Left ventricle myocardium inferior (tissue), 1 donor: ENCODE measurements at regions not wholly inside any gene's neighbourhood (a gene's known extent, or its start where the extent isn't known, plus 50 kb on each side); places are given as distances from the start of the nearest gene placed in this dataset.

ENCODE experiments used
- DNase-seq: peaks from one replicate; pipeline ENCODE4 v3.0.0-alpha.2; 2020
- H3K27ac ChIP-seq: fragments of 200-600 bp; replicated peaks from 2 replicates; pipeline ENCODE4 v1.8.0; 2021
- H3K27me3 ChIP-seq: fragments of 200-600 bp; 2 replicates; pipeline ENCODE4 v1.8.0; 2021; ENCODE audit warnings: low read depth
- H3K36me3 ChIP-seq: fragments of 200-600 bp; 2 replicates; pipeline ENCODE4 v1.8.0; 2021
- H3K4me1 ChIP-seq: fragments of 200-600 bp; 2 replicates; pipeline ENCODE4 v1.8.0; 2021
- H3K4me3 ChIP-seq: fragments of 200-600 bp; 2 replicates; pipeline ENCODE4 v1.8.0; 2021; ENCODE audit warnings: mild to moderate bottlenecking, moderate library complexity
- H3K9me3 ChIP-seq: fragments of 200-600 bp; replicated peaks from 2 replicates; pipeline ENCODE4 v1.8.0; 2021
- intact Hi-C: fragments of 100-400 bp; cut with micrococcal nuclease; formaldehyde crosslinking; loops from one replicate; pipeline ENCODE4 v1.11.0; 2022
- TF ChIP-seq, protein P1 (sequence below): fragments of 200-600 bp; IDR thresholded peaks from 2 replicates; pipeline ENCODE4 v1.8.0; 2021; ENCODE audit warnings: antibody characterized with exemption, mild to moderate bottlenecking, borderline replicate concordance
- donor health status: DM: no; HTN: yes; CAD: no; lungs with severe emphysema.

DNA sequence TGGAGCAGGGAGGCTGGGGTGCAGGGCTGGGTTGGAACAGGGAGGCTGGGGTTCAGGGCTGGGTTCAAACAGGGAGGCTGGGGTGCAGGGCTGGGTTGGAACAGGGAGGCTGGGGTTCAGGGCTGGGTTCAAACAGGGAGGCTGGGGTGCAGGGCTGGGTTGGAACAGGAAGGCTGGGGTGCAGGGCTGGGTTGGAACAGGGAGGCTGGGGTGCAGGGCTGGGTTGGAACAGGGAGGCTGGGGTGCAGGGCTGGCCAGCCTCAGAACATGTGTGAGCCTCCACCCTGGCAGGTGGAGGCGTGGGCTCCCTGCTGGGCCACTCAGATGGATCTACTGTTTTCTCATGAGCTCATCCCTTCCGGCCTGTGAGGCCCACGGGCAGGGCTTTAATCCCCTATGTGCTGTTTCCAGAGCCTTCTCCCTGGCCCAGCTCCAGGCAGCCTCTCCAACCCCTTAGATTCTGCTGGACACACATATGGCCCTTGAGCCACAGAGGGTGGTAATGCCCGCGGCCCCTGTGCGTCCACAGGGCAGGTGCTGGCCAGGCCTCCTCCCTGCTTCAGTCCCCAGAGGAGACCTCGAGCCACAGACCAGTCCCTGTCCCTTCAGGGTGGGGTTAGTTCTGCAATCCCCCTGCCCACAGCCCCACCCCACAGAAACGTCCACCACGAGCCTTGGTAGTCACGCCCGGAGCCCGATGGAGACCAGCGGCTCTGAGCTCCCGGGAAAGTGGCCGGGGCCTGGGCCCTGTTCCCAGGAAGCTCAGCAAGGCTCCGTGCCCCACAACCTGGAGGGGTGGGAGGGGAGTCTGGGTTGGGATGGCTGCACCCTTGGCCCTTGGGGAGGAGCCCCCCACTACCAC, 197.9 kb downstream of the BRD1 start:
- TF ChIP-seq, protein P1, sequence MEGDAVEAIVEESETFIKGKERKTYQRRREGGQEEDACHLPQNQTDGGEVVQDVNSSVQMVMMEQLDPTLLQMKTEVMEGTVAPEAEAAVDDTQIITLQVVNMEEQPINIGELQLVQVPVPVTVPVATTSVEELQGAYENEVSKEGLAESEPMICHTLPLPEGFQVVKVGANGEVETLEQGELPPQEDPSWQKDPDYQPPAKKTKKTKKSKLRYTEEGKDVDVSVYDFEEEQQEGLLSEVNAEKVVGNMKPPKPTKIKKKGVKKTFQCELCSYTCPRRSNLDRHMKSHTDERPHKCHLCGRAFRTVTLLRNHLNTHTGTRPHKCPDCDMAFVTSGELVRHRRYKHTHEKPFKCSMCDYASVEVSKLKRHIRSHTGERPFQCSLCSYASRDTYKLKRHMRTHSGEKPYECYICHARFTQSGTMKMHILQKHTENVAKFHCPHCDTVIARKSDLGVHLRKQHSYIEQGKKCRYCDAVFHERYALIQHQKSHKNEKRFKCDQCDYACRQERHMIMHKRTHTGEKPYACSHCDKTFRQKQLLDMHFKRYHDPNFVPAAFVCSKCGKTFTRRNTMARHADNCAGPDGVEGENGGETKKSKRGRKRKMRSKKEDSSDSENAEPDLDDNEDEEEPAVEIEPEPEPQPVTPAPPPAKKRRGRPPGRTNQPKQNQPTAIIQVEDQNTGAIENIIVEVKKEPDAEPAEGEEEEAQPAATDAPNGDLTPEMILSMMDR, result no peak
- Histone ChIP-seq H3K9me3 (no peaks in the 10 kb centered on the region), H3K36me3 (no peaks in the 10 kb centered on the region), H3K27me3 (peaks cover 7% of the 10 kb centered on the region), H3K4me1 (peaks cover 14% of the 10 kb centered on the region), H3K27ac (no peak overlapping the region), H3K4me3 (no peak overlapping the region)
- no peak for DNase-seq
- intact Hi-C loops, result no loop called here

DNA sequence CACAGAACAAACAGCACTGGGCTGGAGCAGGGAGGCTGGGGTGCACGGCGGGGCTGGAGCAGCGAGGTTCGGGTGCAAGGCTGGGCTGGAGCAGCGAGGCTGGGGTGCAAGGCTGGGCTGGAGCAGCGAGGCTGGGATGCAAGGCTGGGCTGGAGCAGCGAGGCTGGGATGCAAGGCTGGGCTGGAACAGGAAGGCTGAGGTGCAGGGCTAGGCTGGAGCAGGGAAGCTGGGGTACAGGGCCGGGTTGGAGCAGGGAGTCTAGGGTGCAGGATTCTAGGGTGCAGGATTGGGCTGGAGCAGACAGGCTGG, 198.5 kb downstream of the BRD1 start:
- no peak for DNase-seq
- H3K27me3 ChIP-seq, result peaks cover 6% of the 10 kb centered on the region
- intact Hi-C loops, result no loop called here
- H3K36me3 ChIP-seq, result no peaks in the 10 kb centered on the region
- peaks cover 14% of the 10 kb centered on the region for H3K4me1 ChIP-seq
- H3K27ac ChIP-seq, result no peak overlapping the region
- H3K4me3 ChIP-seq, result no peak overlapping the region
- H3K9me3 ChIP-seq, result no peaks in the 10 kb centered on the region
- TF ChIP-seq, protein P1, result no peak

DNA sequence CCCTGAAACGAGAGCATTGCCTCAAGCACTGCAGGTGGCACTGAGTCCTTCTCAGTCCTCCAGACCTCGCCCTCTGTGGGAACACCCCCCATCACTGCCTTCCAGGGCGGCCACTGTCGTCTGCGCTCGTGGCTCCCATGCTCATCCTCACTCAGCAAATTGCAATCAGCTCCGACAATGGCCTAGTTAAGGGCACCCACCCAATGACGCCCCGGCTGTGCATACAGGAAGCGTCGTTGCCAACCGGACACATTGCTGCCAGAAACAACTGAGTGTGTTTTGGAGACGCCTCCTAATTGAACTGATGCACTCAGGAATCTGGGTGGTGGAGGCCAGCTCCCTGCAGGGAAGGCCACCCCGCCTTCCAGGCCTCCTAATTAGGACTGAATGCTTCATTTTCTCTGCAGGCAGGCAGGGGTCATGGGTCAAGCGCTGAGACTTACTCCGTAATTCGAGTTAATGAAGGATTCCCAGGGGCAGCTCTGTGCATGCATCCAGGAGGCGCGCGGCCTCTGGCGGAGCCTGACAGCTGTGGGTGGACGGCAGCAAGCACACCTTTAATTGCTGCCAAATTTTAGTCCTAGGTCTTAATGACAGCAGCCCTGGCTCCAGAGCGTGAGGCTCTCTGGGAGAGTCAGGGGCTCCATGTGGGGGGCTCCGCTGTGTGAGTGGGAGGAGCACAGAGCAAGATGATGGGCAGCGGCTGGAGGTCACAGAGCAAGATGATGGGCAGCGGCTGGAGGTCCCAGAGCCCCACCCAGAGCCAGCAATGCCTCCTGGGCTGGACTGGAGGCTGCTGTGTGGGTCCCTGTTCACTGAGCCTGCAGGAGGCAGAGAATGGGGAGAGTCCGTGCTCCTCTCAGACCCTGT, 199.0 kb downstream of the BRD1 start:
- no peak for DNase-seq
- Histone ChIP-seq H3K27me3 (peaks cover 9% of the 10 kb centered on the region), H3K4me3 (no peak overlapping the region), H3K9me3 (no peaks in the 10 kb centered on the region), H3K27ac (no peak overlapping the region), H3K36me3 (no peaks in the 10 kb centered on the region), H3K4me1 (peaks cover 14% of the 10 kb centered on the region)
- intact Hi-C loops, result no loop called here
- TF ChIP-seq, protein P1, result no peak

DNA sequence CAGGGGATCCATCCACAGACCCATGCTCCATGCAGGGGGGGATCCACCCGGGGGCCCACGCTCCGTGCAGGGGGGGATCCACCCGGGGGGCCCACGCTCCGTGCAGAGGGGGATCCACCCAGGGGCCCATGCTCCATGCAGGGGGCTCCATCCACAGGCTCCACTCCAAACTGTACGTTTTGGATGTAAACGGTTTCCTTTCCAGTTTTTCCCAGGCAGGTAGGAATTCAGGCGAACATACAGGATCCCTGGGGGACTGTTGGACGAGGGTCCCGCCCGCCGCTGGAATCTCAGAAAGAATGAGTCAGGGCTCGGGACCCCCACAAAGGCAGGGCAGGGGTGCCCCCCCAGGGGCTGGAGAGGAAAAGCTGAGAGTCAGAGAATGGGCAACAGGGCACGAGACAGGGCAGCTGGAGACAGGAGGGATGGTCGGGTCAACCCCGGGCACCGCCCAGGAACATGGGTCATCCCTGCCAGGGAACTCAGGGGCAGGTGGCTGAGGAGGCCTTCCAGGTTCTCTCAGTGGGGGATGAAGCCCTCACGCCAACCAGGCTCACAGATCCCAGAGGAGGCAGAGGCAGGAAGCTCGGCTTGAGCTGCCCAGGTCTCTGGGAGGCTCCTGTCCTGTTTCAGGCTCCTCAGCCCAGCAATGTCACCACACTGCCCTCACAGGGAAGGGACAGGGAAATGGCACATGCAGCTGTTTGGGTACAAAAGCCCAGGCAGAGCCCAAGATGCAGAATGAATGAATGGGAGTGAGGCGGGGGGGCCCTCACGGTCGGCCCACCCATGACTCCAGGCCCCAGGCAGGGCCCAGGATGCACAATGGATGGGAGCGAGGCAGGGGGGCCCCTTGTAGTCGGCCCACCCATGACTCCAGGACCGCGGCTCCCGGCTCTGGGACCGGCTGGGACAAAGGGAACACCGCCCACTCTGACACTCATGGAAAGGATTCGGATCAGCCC, 200.2 kb downstream of the BRD1 start:
- H3K9me3 ChIP-seq, result no peaks in the 10 kb centered on the region
- intact Hi-C loops, result no loop called here
- TF ChIP-seq, protein P1, result no peak
- no peak overlapping the region for H3K27ac ChIP-seq
- H3K4me3 ChIP-seq, result no peak overlapping the region
- peaks cover 6% of the 10 kb centered on the region for H3K4me1 ChIP-seq
- DNase-seq, result no peak
- no peaks in the 10 kb centered on the region for H3K36me3 ChIP-seq
- H3K27me3 ChIP-seq, result peaks cover 14% of the 10 kb centered on the region
